Femur (tissue), 1 donor: ENCODE measurements at regions not wholly inside any gene's neighbourhood (a gene's known extent, or its start where the extent isn't known, plus 50 kb on each side); places are given as distances from the start of the nearest gene placed in this dataset.
A peak's percentile ranks its signal among the peaks of the same experiment; 100 is the strongest.

Source experiments
- DNase-seq: peaks from one replicate; pipeline ENCODE4 v3.0.0-alpha.2; 2017

DNA sequence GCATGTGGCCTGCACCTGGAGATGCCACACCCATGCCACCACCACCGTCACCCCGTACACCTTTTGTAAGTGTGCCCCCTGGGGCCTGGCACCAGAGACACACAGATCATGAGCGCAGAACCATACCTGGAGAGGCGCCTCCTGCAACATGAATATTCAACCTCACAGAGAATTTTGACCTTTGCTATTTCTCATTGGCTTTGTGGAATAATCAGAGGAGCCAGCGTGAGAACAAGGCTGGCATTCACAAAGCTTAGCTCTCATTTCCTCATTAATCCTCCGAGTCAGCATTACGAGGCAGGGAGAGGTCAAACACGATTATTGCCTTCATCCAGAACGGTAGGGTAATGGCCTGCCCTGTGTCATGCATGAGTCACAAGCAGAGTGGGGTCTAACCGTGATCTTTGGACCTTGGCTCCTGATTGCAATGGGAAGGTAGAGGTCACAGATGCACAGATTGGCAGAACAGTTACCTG, 73.0 kb upstream of the POMGNT2 start:
- no peak for DNase-seq

DNA sequence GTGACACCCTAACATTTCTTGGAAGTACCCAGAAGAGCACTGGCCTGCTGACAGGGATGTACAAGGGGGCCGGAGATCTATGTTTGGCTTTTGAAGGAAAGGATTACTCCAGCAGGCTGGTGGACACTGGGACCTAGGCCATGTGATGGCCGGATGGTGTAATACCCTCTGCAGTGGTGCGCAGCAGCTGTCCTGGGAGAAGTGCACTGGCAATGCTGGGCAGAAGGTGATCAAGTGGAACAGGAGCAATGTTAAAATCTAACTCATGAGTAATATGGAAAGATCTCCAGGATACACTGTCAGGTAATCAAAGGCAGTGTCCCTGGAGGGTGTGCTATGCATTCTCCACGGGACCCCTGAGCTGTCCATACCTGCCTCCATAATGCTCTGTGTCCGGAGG, 71.2 kb upstream of the POMGNT2 start:
- no peak for DNase-seq

DNA sequence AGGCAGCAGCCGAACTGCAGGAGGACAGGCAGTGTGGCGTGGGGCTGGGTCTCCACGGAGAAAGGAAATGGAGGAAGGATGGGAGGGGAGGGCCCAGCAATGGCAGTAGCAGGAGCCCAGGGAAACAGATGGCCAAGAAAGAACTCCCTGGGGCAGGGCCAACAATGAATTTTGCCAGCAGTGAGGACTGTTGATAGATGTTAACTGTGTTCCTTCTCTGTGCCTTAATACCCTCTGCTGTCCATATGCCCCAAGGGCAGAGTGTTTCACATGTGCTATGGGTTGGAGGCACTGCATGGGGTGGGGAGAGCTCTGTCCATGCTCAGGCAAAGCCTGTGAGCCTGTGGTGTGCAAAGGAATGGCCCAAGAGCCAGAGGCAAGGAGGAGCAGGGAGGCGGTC, 70.8 kb upstream of the POMGNT2 start:
- no peak for DNase-seq

DNA sequence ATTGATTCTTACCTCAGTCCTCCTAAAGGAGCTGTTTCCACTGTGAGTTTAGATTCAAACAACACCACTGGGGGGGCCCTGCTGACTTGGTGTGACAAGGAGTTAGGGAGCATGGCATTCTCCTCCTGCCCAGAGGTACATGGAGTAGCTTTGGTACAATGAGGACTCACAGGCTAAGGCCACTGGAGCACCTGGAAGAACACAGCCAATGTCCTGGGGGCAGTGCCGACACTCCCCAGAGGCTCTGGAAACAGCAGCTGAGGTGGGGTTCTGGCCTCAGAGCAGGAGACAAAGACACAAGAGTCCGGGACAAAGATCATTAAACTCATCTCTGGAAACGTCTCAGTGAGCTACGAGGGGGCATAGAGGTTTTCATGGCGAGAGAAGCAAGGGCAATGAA, 69.7 kb upstream of the POMGNT2 start:
- no peak for DNase-seq

DNA sequence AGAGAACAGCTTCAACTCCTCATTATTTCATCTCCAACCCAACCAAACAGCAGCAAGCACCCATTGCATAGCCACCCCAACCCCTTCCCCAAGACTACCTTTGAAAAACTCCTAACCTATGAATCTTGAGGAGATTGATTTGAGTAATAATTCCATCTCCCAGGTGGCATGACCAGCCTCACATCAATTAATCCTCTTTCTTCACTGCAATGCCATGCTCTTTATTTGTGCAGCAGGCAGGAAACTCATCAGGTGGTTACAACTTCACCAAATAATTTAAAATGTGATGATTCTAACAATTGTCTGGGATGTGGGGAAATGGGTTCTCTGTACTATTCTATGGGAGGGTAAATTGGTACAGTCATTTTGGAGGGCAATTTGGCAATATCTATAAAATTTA, 68.1 kb upstream of the POMGNT2 start:
- no peak for DNase-seq

DNA sequence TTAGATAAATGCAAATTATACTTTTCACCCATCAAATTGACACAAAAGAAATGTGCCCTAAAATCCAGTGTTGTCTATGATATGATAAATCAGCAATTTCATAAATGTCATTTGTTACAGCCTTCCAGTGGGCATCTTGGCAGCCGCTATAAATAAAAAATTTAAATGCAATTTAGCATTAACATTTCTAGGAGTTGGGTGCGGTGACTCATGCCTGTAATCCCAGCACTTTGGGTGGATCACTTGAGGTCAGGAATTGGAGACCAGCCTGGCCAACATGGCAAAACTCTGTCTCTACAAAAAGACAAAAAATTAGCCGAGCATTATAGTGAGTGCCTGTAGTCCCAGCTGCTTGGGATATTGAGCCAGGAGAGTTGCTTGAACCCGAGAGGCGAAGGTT, 65.9 kb upstream of the POMGNT2 start:
- DNase-seq: no peak

DNA sequence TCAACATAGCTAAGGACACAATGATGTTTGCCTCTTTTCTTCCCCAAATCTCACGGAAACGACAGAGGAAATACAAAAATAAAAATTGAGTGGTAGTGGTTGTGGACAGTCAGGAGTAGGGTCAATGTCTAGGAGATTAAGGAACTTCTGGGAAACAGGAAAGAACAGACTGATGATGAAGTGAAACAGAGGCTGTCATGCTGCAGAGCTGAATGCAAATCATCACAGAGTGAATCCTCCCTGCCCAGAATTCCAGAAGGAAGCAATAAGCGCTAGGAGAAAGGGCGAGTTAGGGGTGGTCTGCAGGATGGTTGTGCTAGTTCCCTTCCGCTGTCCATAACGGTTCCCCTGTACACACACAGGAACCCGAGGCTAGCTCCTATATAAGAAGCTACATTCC, 64.7 kb upstream of the POMGNT2 start:
- no peak for DNase-seq

DNA sequence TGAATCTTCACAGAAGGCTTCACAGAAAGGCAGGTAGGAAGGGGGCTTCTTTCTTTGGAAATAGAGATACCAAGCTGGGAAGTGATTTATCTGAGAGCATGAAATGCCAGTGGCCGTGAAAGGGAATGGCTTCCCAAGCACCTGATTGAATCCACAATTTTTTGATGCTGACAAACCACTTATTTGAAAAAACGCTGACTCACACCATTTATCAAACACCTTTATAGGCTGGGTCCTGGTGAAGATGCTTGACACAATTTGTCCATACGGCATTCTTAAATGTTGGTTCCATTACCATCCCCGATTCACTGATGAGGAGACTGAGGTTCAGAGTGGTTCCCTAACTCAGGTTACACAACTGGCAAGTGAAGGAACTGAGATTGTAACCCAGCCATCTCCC, 64.1 kb upstream of the POMGNT2 start:
- DNase-seq: no peak

DNA sequence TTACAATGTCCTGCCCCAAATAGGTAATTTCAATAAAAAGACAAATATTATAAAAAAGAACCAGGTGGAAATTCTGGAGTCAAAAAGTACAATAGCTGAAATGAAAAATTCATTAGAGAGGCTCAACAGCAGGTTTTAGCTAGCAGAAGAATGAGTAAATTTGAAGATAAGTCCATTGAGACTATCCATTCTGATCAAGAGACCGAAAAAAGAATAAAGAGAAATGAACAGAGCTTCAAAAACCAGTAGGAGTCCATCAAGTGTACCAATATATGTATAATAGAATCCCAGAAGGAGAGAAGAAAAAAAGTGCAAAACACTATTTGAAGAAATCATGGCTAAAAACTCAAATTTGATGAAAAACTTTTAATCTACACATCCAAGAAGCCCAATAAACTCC, 60.5 kb upstream of the POMGNT2 start:
- DNase-seq: no peak

DNA sequence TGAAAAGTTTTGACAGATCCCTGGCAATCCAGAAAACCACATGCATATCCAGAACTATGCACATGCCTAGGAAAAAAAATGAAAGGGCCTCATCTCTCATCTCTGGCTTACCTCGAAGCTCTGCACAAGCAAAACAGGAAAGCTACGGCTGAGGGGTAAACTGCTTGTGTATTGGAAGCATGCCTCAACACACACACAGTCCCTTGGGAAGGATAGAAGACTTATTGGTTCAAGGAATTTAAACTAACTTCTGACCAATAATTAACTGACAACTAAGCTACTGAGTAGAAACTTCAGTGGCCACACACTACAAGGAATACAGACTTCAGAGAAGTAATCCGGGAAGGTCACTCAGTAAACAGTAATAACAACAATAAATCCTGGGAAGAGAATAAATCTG, 59.9 kb upstream of the POMGNT2 start:
- DNase-seq: no peak

DNA sequence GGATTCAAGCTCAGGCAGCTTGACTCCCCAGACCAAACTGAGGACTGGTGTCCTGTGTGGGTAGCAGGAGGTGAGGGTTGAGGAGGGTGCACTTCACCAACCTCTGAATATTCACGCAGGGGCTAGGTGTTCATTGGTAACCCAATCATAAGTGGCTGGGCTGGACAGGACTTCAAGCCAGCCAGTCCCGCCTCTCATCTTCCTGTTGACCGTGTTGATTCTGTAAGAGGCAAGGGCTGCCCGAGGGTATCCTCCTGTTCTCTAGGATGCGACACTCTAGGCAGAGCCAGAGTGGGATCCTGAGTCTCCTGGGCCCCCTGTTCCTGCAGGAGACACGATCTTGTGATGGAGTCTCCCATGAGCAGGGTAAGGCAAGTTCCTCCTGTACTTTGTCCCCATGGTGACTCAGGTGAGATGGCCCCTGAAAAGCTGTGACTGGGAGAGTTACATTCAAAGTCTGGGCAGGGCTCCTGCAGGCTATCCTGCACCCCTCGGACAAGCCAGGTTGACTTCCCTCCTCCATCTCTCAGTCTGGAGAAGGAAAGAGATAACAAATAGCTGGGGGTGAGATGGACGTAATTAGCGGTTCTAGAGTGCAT, 58.1 kb upstream of the POMGNT2 start:
- no peak for DNase-seq

DNA sequence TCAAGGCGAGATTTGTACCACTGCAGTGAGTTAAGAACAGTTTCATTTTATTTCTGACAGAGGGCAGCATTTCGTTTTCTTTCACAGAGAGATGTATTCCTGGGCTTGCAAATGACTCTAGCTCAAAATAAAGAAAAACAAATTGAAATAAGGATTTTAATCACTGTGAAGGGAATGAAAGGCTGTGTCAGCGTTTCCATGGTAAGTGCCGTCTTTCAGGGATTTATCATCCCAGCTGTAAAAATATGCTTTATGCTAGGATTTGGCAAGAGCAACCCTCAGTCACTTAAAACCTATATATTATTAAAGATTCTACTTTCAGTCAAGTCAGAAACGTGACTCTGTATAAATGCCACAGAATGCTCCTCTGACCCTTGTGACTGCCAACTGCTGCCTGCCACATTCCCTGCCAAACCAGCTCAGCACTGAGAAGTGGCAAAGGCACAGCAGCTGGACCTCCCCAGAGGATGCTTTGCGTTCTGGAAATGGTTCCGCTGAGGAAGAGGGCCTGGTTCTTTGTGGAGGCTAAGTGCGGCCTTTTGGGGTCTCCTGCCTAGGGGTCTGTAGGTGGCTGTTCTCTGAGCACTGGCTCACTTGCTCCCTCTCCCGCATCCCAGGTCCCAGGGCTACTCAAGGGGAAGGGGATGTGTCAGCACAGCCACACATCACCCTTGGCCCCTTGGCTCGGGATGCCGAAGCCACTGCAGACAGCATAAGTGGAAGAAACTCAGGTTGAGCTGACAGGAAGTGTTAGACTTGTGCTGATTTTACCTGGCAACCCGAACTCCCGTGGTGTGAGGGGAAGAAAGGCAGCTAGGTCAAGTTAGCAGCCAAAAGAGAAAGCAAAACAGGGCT, 56.6 kb upstream of the POMGNT2 start:
- DNase-seq: peak; percentile 48

DNA sequence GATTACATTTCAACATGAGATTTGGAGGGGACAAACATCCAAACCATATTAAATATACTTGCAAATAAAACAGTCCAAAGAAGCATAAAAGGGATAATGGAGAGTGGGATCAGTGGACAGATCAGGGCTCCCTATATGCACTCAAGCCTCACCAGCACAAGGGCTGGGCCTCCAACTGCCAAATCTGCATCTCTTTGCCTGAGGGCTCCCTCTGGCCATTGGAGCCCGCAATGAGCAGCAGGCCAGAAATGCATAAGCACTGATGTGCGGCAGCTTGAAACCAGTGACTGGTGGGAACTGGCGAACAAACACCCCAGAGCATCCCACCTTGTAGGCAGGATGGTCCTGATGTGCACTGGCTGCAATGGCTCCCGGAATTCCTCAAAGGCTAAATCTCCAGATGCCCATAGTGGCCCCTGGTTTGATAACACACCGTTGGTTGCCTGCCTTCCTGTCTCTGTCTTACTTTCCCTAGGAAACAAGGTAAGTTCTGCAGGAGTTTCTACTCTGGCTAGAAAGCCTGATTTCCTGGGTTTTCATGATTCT, 55.9 kb upstream of the POMGNT2 start:
- DNase-seq: no peak

DNA sequence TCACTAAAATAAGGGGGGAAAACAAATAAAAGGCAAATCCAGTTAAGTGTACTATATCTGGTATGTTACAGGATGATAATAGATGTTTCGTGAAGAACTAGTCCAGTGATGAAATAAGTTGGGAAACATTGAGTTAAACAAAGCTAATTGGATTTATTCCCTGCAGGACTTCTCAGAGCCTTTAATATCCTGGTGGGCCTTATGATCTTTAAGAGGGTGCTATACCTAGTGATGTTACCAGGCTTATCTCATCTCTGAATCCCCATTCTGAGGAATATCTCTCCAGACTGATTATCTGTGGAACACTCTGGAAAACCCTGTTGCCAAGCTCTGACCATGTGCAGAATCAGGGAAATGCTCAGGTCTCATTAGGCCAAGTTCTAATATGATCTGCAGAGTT, 54.8 kb upstream of the POMGNT2 start:
- no peak for DNase-seq

DNA sequence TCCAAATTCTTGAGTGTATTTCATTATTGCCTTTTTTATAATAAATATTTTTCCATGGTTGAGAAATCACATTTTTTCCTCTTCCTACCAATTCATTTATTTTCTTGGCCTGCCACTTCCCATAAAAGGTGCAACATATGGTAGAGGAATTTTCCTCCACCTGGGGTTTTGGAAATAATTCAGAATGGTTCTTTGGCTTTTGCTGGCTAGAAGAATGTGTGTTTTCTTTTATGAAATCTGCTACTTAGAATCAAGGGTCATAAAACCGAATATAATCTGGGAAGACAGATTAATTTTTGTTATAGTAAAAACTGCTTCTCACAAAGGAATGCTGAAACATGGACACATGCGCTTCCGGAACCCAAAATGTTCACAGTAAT, 54.0 kb upstream of the POMGNT2 start:
- DNase-seq: no peak

DNA sequence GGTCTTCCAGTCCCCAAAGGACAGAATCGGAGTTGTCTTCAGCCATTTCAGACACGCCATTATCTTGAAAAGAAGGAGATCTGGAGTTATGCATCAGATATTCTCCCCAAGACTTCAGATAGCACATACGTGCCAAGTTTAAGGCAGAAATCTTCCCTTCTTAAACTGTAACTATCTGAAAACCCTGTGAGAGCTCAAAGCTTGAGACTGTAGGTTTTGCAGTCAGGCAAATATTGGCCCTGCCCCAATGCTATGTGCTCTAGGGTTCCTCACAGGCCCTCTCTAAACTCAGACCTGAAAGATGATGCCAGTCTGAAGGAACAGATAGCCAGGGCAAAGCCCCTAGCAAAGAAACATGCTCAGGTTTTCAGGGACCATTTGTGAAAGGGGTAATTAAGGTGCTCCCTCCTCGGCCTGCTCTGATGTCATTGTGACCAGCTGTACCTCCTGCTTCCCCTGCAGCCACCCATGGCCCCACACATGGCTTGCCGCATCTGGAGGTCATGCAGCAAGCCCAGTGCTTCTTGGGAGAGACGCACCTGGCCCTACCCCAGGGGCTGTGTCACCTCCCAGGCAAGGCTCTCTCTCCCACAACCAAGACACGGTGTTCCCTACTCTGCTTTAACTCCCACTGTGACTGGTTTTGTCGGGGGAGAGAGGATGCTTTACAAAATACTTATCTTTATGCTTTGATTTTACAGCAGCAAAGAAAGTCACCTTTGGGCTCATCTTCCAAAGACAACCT, 53.4 kb upstream of the POMGNT2 start:
- DNase-seq: no peak

DNA sequence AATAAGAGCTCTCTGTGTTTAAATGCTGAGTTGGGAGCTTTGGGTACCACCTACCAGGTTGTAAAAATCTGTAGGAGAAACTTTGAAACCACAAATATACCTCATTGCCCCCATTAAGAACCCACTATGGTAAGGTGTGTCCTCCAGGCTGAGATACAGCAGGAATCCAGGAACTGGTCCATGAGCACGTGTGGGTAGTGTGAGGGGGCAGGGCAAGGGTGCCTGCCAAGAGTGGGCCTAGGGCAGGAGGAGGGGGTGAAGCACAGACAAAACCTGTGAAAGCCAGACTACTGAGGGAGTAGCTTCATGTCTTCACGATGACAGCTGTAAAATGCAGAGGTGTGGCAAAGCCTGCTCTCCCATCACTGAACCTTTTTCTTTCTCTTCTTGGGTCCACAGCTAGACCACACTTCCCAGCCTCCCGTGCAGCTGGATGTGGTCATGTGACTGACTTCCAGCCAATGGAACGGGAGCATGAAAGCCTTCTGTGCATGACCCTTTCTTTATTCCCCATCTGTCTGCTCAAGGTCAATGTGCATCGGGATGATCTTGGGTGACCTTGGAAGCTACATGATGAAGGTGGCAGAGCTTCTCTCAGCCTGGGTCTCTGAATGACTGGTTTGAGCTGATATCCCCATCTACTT, 51.1 kb upstream of the POMGNT2 start:
- no peak for DNase-seq

DNA sequence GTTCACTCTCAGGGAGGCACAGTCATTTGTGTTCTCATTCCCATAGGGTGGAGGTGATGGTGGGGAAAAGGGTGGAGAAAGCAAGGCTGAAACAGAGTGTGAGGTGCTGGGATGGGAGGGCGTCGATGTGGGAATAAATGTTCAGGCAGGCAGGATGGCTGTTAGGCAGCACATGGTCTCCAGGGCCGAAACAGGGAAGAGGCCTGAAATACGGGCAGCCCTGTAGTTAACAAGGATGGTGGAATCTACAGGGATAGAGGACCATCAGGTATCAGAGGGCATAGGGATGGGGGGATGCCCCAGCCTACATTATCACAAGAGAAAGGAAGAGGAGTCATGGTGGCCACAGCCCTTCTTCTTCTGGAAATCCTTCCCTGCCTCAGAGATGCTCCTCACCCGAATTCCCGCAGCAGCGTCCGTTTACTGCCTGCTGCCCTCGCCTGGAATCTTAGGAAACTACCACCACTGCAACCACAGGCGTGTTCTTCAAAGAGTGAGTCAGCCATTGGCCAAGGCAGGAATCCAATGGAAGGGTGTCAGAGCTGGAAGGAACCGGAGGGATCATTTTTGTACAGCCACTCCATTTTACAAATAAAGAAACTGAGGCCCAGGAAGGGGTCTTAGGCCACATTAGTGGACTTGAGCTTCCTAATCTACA, 49.7 kb upstream of the POMGNT2 start:
- peak; percentile 65 for DNase-seq
